IPS DF 6.9 (cell line): ENCODE measurements at regions not wholly inside any gene's neighbourhood (a gene's known extent, or its start where the extent isn't known, plus 50 kb on each side); places are given as distances from the start of the nearest gene placed in this dataset.

ENCODE experiments used
- DNase-seq: peaks from one replicate; pipeline ENCODE4 v3.0.0-alpha.2; 2013; ENCODE audit warnings: low read depth, low spot score
- H3K27ac ChIP-seq: one replicate; pipeline ENCODE4 v1.5.1; 2013; ENCODE audit warnings: low read length, control low read depth
- H3K27me3 ChIP-seq: 2 replicates; pipeline ENCODE4 v1.6.1; 2013; ENCODE audit warnings: mild to moderate bottlenecking, low read length; ENCODE audit not compliant: control insufficient read depth, insufficient read depth
- H3K36me3 ChIP-seq: 2 replicates; pipeline ENCODE4 v1.6.1; 2013; ENCODE audit warnings: low read length; ENCODE audit not compliant: control insufficient read depth, insufficient read depth
- H3K4me1 ChIP-seq: 2 replicates; pipeline ENCODE4 v1.6.1; 2013; ENCODE audit warnings: low read length; ENCODE audit not compliant: control insufficient read depth, insufficient read depth
- H3K4me3 ChIP-seq: 2 replicates; pipeline ENCODE4 v1.5.1; 2013; ENCODE audit warnings: mild to moderate bottlenecking, low read length
- H3K9me3 ChIP-seq: 2 replicates; pipeline ENCODE4 v1.6.1; 2013; ENCODE audit warnings: low read length, inconsistent platforms; ENCODE audit not compliant: control insufficient read depth, insufficient read depth
- WGBS: extraction: QIAGEN DNeasy Blood & Tissue Kit; methylation state at CpG from one replicate; pipeline ENCODE4 v1.1.7; 2013; ENCODE audit warnings: mixed read lengths, missing lambda C conversion rate; ENCODE audit not compliant: insufficient read length, insufficient coverage; 5-methylcytosine and 5-hydroxymethylcytosine counted together

GRCh38 chr1:147850737-147851136 is 51.9 kb upstream of the GJA8 start:
- peaks cover 3% of the 10 kb centered on the region for H3K4me1 ChIP-seq
- H3K27me3 ChIP-seq, result no peaks in the 10 kb centered on the region
- H3K9me3 ChIP-seq, result no peaks in the 10 kb centered on the region
- no peak overlapping the region for H3K27ac ChIP-seq
- no CpG with 5 or more reads among the region's 1 CpG for WGBS
- no peaks in the 10 kb centered on the region for H3K36me3 ChIP-seq
- H3K4me3 ChIP-seq, result no peak overlapping the region
- DNase-seq, result no peak

- H3K27ac ChIP-seq, result no peak overlapping the region
- no peaks in the 10 kb centered on the region for H3K36me3 ChIP-seq
- H3K9me3 ChIP-seq, result no peaks in the 10 kb centered on the region
- H3K4me3 ChIP-seq, result no peak overlapping the region
- no peaks in the 10 kb centered on the region for H3K27me3 ChIP-seq
- WGBS, result no CpG with 5 or more reads among the region's 2 CpGs
- no peak for DNase-seq
- H3K4me1 ChIP-seq, result peaks cover 3% of the 10 kb centered on the region
Measured at GRCh38 chr1:147851149-147851548, 51.4 kb upstream of the GJA8 start.

GRCh38 chr1:147852706-147853225 is 49.8 kb upstream of the GJA8 start:
- DNase-seq, result no peak
- Histone ChIP-seq H3K9me3 (no peaks in the 10 kb centered on the region), H3K4me3 (no peak overlapping the region), H3K27ac (no peak overlapping the region), H3K27me3 (no peaks in the 10 kb centered on the region), H3K36me3 (no peaks in the 10 kb centered on the region), H3K4me1 (peaks cover 3% of the 10 kb centered on the region)
- WGBS, result no CpG with 5 or more reads among the region's 1 CpG
